ENCODE measurements at regions not wholly inside any gene's neighbourhood (a gene's known extent, or its start where the extent isn't known, plus 50 kb on each side); places are given as distances from the start of the nearest gene placed in this dataset.

DNA sequence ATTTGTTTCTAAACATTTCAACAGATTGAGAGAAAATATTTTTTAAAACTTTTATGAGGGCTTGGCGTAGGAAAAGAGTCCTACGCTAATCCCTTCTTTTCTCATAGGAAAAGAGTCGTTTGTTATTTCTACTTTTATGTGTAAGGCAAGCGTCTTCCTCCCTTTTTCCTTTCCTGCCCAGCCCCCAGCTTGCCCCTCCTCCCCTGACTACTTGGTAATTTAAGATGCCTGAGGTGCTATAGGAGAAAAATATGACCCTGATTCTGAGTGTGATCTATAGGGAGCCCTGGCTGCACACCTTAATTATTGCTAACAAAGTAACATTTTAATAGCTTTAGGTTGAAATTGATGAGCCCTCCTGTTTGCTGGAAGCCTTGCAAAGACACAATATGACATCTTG, 373.6 kb downstream of the PBX1 start:
- no peak for DNase-seq

DNA sequence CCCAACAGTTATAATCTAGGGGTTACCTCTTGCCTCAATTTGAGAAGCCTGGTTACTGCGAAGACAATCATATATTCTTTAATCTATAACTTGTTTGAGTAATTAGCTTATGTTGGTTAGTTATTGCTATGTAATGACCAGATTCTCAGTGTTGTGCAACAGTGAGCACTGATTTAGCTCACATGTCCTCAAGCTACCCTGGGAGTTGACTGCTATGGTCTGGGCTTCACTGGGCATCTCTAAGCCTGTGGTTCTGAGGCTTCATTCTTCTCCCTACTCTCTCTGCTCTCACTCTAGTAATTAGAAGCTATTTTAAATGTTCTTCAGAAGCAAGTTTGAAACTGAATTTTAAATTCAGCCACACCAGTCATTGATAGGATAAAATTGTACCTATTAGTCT, 371.8 kb downstream of the PBX1 start:
- no peak for DNase-seq

DNA sequence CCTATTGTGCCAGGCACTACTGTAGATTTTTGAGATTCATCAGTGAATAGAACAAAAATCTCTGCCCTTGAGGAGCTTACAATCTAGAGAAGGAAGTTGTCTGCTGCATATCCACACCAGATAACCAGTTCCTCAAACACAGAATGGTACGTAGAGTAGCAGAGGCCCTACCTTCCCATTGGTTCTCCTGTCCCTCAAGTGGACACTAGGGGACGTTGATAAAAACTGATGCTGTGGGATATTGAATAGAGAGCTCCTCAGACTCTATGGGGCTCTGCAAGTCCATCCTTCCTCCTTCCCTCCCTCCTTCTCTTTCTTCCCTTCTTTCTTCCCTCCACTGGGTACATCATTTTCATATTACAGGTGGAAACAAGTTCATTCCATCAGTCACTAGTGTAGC, 371.3 kb downstream of the PBX1 start:
- no peak for DNase-seq

DNA sequence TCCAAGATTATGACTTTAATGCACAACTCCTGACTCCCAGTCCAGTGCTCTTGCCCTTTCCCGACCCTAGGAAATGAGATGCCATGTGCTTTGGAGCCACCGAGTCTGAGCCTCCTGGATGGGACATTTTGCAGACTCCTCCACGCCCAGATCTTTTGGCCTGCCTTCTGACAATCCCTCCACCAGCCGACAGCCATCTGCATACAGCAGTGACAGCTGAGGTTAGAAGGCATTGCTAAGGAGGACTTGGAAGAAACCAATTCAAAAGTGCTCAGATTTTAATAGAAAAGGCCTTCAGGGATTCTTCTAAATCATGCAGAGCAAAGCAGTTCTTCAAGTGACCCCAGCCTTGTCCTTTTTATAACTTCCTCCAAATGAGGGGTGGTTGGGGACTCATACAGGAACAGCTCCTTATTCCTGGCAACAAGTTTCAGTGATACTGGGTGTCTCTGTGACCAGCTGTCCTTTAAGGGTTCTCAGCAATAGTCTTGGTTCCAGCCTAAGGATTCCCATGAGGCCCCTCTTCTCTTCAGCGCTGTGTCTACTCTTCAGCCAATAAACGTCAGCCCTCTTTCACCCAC, 369.3 kb downstream of the PBX1 start:
- DNase-seq, result no peak

DNA sequence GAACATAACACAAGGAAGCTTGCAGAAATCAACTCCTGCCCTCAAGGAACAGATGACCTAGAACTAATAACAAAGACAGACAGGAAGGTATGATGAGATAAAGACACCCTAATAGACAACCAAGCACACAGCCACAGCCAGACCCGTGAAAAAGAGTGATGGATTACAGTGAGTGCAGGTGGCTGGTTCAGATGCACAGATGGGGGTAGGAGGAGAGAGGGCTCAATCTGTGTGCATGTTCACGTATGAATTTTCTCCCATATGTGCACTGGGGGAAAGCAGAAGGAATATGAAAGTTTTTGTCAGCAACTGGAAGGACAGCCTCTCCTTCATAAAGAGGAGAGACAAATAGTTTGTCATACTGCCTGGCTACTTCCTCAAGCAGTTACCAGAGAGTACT, 367.1 kb downstream of the PBX1 start:
- DNase-seq, result no peak

DNA sequence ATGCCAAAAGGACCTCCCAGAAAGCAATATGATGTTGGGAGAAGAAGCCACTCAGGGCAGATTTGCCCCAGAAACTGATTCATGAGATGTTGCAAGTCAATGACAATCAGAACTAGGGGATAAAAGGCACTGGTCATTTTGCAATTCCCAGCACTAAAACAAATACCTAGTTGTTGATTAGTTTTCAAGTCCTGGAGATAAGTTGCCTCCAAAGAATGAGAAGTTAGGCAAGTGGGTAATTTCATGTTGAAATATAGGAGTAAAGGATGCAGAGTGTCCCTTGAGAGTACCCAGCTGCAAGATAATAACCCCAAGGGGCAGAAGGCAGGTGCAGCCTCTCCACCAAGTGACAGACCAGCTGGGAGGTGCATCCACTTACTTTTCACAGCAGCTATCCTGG, 363.6 kb downstream of the PBX1 start:
- DNase-seq, result no peak

DNA sequence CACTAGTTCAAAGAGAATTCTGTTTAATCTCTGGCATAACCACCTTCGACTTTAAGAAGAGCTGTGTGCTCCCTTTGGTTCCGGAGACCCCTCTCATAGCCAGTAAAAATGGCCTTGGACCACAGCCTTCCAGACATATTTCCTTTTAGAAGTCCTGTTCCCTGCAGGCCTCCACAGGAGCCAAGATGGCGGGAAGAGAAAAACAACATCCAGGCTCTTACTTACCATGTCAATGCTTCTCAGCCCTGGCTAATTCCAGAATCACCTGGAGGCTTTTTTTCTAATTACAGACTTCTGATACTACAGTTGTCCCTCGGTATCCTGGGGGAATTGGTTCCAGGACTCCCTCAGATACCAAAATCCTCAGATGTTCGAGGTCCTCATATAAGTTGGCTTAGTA, 362.5 kb downstream of the PBX1 start:
- DNase-seq, result no peak

DNA sequence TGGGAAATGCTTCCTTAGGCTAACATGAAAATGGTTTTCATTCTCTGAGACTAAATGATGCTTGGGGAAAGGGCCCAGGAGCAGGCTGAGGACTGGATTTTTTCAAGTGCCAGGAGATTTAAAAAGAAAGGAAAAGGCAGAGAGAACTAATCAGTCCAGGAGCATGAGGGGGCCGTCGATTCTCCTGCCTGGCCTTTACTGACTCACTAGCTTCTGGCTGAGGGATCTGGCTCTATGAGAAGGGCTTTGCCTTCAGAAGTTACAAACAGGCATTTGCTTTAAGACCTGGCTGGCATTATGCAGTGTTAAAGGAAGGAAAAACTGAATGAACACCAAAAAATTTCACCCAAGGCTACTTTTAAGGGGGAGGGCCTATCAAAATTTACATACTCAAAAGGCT, 359.2 kb downstream of the PBX1 start:
- DNase-seq, result no peak

DNA sequence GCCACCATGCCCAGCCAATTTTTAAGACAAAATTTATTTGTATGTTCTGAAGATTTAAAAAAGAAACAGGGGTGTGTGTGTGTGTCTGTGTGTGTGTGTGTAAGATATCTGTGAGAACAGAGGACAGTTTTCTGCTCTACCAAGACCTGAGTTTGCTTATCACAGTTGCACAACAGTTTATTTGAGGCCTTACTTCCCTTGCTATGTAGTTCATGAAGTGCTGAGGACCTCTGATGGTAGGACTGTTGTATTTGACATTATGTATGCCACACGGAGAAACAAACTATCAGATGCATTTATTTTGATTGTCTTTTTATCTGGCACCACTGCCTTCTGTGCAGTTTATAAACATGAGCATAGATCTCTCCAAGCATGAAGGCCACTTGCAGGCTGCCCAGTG, 355.2 kb downstream of the PBX1 start:
- DNase-seq, result no peak

DNA sequence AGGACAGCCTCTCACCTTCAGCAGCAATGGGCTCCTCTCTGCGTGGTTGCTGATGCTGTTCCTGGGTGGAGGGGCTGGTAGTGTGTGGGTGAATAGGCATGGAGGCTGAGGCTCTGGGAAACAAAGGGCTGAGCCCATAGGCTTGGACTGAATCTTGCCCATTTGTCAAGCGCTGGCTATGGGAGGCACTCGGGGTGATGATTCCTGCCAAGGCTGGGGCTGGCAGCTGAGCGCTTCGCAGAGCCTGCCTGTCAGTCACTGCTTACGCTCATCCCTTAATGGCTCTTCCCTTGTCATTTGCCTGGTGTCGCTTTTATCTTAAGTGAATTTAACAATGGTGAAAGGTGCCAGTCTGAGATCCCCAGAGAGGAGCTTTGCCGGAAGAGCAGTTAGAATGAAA, 353.3 kb downstream of the PBX1 start:
- DNase-seq, result no peak

DNA sequence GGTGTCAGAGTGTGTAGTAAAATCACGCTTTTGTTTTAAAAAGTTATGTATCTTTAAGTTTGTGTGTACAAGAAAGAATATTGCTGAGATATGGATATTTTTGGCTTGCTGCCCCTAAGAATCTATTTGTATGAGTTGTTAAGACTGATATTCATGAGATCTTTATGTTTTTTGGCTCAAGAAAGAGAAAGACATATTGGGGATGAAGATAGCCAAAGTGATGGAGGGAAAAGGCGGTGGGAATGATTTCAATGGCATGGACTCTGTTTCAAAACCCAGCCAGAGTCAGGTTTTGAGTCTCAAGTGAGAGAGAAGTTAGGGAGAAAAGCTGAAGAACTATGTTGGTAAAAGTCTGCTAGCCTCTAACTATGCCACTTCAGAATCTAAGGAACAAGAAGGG, 351.7 kb downstream of the PBX1 start:
- no peak for DNase-seq

DNA sequence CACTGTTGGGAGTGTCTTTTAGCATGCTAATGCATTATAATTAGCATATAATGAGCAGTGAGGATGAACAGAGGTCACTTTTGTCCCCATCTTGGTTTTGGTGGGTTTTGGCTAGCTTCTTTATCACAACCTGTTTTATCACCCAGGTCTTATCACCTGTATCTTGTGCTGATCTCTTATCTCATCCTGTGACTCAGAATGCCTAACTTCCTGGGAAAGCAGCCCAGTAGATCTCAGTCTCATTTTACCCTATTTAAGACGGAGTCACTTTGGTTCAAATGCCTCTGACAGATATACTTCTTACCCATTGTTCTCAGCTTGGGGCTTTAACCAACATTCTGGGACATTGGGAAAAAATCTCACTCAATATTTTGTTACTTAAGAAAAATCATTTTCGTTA, 348.7 kb downstream of the PBX1 start:
- no peak for DNase-seq

DNA sequence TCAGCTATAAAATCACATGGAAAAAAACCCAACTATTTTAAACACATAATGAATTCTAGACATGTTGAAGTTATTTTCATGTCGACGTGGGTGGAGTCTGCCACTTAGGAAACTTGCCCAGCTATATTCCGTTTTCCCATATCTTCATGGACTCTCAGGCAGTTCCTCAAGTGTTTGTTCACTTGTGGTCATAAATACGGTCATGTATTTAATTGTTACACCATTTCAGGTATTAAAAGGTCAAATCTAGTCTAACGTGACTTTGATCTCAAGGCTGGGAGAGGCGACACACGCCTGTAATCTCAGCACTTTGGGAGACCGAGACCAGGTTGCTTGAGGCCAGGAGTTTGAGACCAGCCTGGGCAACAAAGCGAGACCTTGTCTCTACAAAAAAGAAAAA, 346.9 kb downstream of the PBX1 start:
- DNase-seq, result no peak

DNA sequence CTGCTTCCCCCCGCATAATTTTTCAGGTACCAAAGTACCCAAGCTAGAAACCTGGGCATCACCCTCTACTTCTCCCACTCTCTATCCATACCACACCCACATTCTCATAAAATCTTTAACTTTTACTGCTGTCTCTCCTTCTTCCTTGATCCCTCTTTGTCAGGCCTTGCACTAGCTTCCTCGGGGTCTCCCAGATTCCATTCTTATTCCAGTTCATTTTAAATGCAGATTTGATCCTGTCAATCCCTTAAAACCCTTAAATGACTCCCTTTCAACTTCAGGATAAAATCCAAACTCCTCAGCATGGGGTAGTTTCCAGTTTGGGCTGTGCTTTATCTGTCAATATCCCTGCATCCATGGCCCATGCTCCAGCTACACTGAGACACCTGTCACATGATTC, 343.5 kb downstream of the PBX1 start:
- no peak for DNase-seq
